Stimulated activated CD4-positive, alpha-beta T cell treated with anti-CD3 and anti-CD28 coated beads, Interleukin-12 subunit alpha, Interleukin-12 subunit beta, amount 100 ng/mL, for 4 hours (primary cell): ENCODE measurements at regions not wholly inside any gene's neighbourhood (a gene's known extent, or its start where the extent isn't known, plus 50 kb on each side); places are given as distances from the start of the nearest gene placed in this dataset.
"Not testable (repeated sequence)": the region's sequence is repeated elsewhere in the genome, so short reads cannot be mapped to it uniquely, and the experiment has no call there.

Experiments used
- DNase-seq: peaks from one replicate; pipeline ENCODE4 v3.0.0-alpha.2; 2020

GRCh38 chr1:182225755-182226154 lies 164.2 kb upstream of the ZNF648 start:
- DNase-seq: not testable (repeated sequence)

- not testable (repeated sequence) for DNase-seq
These were observed 160.5 kb upstream of the ZNF648 start for GRCh38 chr1:182221990-182222389.

- not testable (repeated sequence) for DNase-seq
These were observed 159.9 kb upstream of the ZNF648 start for GRCh38 chr1:182221367-182221766.

- DNase-seq: no peak
These were observed 156.5 kb upstream of the ZNF648 start for GRCh38 chr1:182217967-182218366.

- DNase-seq: no peak
These were observed 155.6 kb upstream of the ZNF648 start for GRCh38 chr1:182217071-182217470.

- DNase-seq: no peak
These were observed 154.3 kb upstream of the ZNF648 start for GRCh38 chr1:182215764-182216163.

GRCh38 chr1:182213163-182213562 lies 151.7 kb upstream of the ZNF648 start:
- DNase-seq: no peak

- DNase-seq: no peak
These were observed 149.9 kb upstream of the ZNF648 start for GRCh38 chr1:182211386-182211785.

- no peak for DNase-seq
These were observed 148.9 kb upstream of the ZNF648 start for GRCh38 chr1:182210417-182210816.

GRCh38 chr1:182207300-182207699 lies 145.8 kb upstream of the ZNF648 start:
- DNase-seq: no peak

- no peak for DNase-seq
These were observed 145.2 kb upstream of the ZNF648 start for GRCh38 chr1:182206626-182207239.

GRCh38 chr1:182205351-182206022 lies 144.0 kb upstream of the ZNF648 start:
- DNase-seq: no peak

- no peak for DNase-seq
These were observed 141.8 kb upstream of the ZNF648 start for GRCh38 chr1:182203191-182203875.

- DNase-seq: not testable (repeated sequence)
These were observed 140.0 kb upstream of the ZNF648 start for GRCh38 chr1:182201490-182201889.

GRCh38 chr1:182200025-182200812 lies 138.7 kb upstream of the ZNF648 start:
- DNase-seq: no peak

GRCh38 chr1:182198006-182198605 lies 136.6 kb upstream of the ZNF648 start:
- DNase-seq: no peak

- no peak for DNase-seq
These were observed 135.7 kb upstream of the ZNF648 start for GRCh38 chr1:182196897-182197870.

- no peak for DNase-seq
These were observed 134.2 kb upstream of the ZNF648 start for GRCh38 chr1:182195733-182196132.

- no peak for DNase-seq
These were observed 132.5 kb upstream of the ZNF648 start for GRCh38 chr1:182193908-182194550.

- no peak for DNase-seq
These were observed 131.5 kb upstream of the ZNF648 start for GRCh38 chr1:182192966-182193365.

- no peak for DNase-seq
These were observed 130.7 kb upstream of the ZNF648 start for GRCh38 chr1:182192215-182192614.
